ENCODE measurements at regions not wholly inside any gene's neighbourhood (a gene's known extent, or its start where the extent isn't known, plus 50 kb on each side); places are given as distances from the start of the nearest gene placed in this dataset.

- no peak for DNase-seq
These were observed 50.2 kb upstream of the SDK2 start for GRCh38 chr17:73694491-73694890.

GRCh38 chr17:73695035-73695738 is 50.9 kb upstream of the SDK2 start:
- DNase-seq: no peak

GRCh38 chr17:73696251-73696650 is 52.0 kb upstream of the SDK2 start:
- no peak for DNase-seq

GRCh38 chr17:73697872-73698271 is 53.6 kb upstream of the SDK2 start:
- DNase-seq: no peak

- no peak for DNase-seq
These were observed 54.7 kb upstream of the SDK2 start for GRCh38 chr17:73698966-73699365.

GRCh38 chr17:73701701-73702100 is 57.5 kb upstream of the SDK2 start:
- no peak for DNase-seq

GRCh38 chr17:73703192-73703591 is 58.9 kb upstream of the SDK2 start:
- no peak for DNase-seq

- no peak for DNase-seq
These were observed 59.7 kb upstream of the SDK2 start for GRCh38 chr17:73703917-73704316.

- DNase-seq: no peak
These were observed 61.3 kb upstream of the SDK2 start for GRCh38 chr17:73705594-73705993.

- no peak for DNase-seq
These were observed 62.2 kb upstream of the SDK2 start for GRCh38 chr17:73706428-73706827.

GRCh38 chr17:73706858-73707257 is 62.6 kb upstream of the SDK2 start:
- no peak for DNase-seq

- DNase-seq: no peak
These were observed 63.1 kb upstream of the SDK2 start for GRCh38 chr17:73707358-73707757.

GRCh38 chr17:73710095-73710592 is 65.9 kb upstream of the SDK2 start:
- DNase-seq: peak; percentile 58

- DNase-seq: no peak
These were observed 66.9 kb upstream of the SDK2 start for GRCh38 chr17:73711184-73711583.

- DNase-seq: no peak
These were observed 67.7 kb upstream of the SDK2 start for GRCh38 chr17:73711916-73712315.

GRCh38 chr17:73713136-73713535 is 68.9 kb upstream of the SDK2 start:
- DNase-seq: no peak

- DNase-seq: no peak
These were observed 71.5 kb upstream of the SDK2 start for GRCh38 chr17:73715769-73716168.

GRCh38 chr17:73717690-73718089 is 73.4 kb upstream of the SDK2 start:
- DNase-seq: no peak

- DNase-seq: no peak
These were observed 74.1 kb upstream of the SDK2 start for GRCh38 chr17:73718362-73718761.

GRCh38 chr17:73718912-73719311 is 74.7 kb upstream of the SDK2 start:
- DNase-seq: no peak

GRCh38 chr17:73719588-73720071 is 75.4 kb upstream of the SDK2 start:
- DNase-seq: no peak

- no peak for DNase-seq
These were observed 76.1 kb upstream of the SDK2 start for GRCh38 chr17:73720187-73720834.

- DNase-seq: no peak
These were observed 77.9 kb upstream of the SDK2 start for GRCh38 chr17:73722165-73722564.

- DNase-seq: no peak
These were observed 79.1 kb upstream of the SDK2 start for GRCh38 chr17:73723317-73723716.

GRCh38 chr17:73724341-73724740 is 80.1 kb upstream of the SDK2 start:
- no peak for DNase-seq

All from stimulated activated CD4-positive, alpha-beta T cell treated with anti-CD3 and anti-CD28 coated beads, Interleukin-1b, Interleukin-23, amount 100 ng/mL, for 48 hours (primary cell).